OCI-LY1 (cell line): ENCODE measurements at regions not wholly inside any gene's neighbourhood (a gene's known extent, or its start where the extent isn't known, plus 50 kb on each side); places are given as distances from the start of the nearest gene placed in this dataset.

ENCODE experiments used
- EZH2 ChIP-seq: fragments of 200-600 bp; sonication (generic), shearing (Covaris generic); IDR thresholded peaks from 2 replicates; pipeline ENCODE4 v1.8.0; 2017; ENCODE audit warnings: borderline replicate concordance, mixed run types, mild to moderate bottlenecking, antibody characterized with exemption, low read length, moderate library complexity, mixed read lengths
- TF ChIP-seq, protein P1 (sequence below): fragments of 200-600 bp; sonication (generic), shearing (Covaris generic); IDR thresholded peaks from 2 replicates; pipeline ENCODE4 v1.5.1; 2017; ENCODE audit warnings: mild to moderate bottlenecking, antibody characterized with exemption, low read length, moderate library complexity, mixed read lengths

DNA sequence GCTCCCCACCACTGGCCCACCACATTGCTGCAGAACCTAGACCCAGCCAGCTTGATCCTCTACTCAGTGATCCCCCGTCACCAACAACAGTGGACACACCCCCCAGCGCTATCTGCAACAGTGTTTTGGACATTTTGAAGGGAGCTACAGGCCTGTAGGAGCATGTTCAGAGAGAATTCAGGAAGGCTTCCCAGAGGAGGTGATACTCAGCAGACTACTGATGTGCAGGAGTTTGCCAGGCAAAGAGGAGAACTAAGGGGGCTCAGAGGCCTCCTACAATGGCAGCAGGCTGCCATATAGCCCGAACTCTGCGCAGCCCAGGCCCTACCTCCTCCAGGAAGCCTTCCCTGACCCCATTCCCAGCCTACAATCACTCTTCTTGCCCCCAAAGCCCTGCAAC is 70.0 kb downstream of the SYNE3 start:
- TF ChIP-seq, protein P1, sequence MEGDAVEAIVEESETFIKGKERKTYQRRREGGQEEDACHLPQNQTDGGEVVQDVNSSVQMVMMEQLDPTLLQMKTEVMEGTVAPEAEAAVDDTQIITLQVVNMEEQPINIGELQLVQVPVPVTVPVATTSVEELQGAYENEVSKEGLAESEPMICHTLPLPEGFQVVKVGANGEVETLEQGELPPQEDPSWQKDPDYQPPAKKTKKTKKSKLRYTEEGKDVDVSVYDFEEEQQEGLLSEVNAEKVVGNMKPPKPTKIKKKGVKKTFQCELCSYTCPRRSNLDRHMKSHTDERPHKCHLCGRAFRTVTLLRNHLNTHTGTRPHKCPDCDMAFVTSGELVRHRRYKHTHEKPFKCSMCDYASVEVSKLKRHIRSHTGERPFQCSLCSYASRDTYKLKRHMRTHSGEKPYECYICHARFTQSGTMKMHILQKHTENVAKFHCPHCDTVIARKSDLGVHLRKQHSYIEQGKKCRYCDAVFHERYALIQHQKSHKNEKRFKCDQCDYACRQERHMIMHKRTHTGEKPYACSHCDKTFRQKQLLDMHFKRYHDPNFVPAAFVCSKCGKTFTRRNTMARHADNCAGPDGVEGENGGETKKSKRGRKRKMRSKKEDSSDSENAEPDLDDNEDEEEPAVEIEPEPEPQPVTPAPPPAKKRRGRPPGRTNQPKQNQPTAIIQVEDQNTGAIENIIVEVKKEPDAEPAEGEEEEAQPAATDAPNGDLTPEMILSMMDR: no peak
- no peak for TF ChIP-seq EZH2
